LNCaP clone FGC (cell line): ENCODE measurements at regions not wholly inside any gene's neighbourhood (a gene's known extent, or its start where the extent isn't known, plus 50 kb on each side); places are given as distances from the start of the nearest gene placed in this dataset.
A peak's percentile ranks its signal among the peaks of the same experiment; 100 is the strongest.

Experiments
- DNase-seq: peaks from one replicate; pipeline ENCODE4 v3.0.0-alpha.2; 2011; ENCODE audit warnings: low read depth
- H3K4me3 ChIP-seq: 2 replicates; pipeline ENCODE4 v1.5.1; 2011; ENCODE audit warnings: mild to moderate bottlenecking, low read depth, low read length, control low read depth
- TF ChIP-seq, protein P1 (sequence below): IDR thresholded peaks from 2 replicates; pipeline ENCODE4 v1.5.1; 2012; ENCODE audit warnings: mild to moderate bottlenecking; ENCODE audit not compliant: control insufficient read depth, insufficient read depth; ENCODE audit errors: extremely low read depth

DNA sequence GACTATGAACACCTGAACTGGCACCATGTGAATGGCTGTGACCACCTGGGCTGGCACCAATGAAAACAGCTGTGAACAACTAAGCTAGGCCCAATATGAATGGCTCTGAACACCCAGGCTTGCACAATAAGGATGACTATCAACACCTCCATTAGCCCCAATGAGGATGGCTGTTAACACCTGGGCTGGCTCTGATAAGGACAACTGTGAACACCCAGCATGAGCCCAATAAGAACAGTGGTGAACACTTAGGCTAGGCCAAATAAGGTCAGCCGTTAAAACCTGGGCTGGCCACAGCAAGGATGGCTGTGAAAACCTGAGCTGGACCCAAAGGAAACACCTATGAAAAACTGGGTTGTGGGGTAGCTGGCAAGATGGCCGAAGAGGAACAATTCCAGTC lies 1163.1 kb downstream of the UQCRFS1 start:
- no peak for DNase-seq
- H3K4me3 ChIP-seq = no peak overlapping the region
- TF ChIP-seq, protein P1, sequence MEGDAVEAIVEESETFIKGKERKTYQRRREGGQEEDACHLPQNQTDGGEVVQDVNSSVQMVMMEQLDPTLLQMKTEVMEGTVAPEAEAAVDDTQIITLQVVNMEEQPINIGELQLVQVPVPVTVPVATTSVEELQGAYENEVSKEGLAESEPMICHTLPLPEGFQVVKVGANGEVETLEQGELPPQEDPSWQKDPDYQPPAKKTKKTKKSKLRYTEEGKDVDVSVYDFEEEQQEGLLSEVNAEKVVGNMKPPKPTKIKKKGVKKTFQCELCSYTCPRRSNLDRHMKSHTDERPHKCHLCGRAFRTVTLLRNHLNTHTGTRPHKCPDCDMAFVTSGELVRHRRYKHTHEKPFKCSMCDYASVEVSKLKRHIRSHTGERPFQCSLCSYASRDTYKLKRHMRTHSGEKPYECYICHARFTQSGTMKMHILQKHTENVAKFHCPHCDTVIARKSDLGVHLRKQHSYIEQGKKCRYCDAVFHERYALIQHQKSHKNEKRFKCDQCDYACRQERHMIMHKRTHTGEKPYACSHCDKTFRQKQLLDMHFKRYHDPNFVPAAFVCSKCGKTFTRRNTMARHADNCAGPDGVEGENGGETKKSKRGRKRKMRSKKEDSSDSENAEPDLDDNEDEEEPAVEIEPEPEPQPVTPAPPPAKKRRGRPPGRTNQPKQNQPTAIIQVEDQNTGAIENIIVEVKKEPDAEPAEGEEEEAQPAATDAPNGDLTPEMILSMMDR = no peak

DNA sequence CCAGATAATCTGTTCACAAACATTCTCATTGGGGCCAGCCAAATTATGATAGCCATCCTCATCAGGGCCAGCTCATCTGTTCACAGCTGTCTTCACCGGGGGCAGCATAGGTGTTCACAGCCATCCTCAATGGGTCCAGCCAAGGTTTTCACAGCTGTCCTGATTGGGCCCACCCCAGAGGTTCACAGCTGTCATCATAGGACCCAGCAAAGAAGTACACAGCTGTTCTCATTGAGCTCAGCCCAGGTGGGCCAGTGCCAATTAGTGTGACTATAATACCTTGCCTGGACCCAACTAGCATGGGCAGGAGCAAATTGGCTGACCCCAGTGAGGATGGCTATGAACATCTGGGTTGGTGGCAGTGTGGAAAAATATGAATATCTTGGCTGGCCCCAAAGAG lies 1166.0 kb downstream of the UQCRFS1 start:
- H3K4me3 ChIP-seq = no peak overlapping the region
- TF ChIP-seq, protein P1 = no peak
- no peak for DNase-seq

DNA sequence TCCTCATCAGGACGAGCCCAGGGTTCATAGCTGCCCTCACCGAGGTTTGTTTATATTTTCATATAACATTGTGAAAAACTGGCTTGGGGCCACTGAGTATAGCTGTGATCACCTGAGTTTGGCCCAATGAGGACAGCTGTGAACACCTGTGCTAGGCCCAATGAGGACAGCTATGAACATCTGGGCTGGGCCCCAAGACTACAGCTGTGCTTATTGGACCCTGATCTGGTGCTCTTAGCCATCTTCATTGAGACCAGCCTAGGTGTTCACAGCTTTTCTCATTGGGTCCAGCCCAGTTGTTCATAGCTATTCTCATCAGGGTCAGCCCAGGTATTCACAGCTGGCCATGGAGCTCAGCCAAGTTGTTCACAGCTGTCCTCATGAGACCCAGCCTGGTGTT lies 1167.3 kb downstream of the UQCRFS1 start:
- no peak for DNase-seq
- TF ChIP-seq, protein P1 = no peak
- H3K4me3 ChIP-seq = no peak overlapping the region

DNA sequence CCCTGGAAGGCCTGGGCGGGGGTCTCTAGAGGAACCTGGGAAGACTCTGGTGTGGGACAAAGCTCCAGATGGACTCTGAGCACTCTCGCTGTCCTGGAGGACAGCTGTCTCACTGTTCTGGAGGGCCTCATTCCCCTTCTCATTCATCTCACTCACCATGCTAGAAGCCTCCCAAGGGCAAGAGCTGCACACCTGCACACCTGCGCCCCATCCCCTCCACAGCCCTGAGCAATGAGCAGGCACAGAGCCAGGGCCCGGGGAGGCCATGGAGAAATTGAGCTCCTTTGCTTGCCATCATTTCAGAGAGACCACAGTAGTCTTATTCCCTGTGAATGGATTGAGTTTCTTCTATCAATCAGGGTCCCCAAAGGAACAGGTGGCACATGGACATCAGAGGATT lies 1168.5 kb downstream of the UQCRFS1 start:
- TF ChIP-seq, protein P1 = no peak
- H3K4me3 ChIP-seq = no peak overlapping the region
- no peak for DNase-seq

DNA sequence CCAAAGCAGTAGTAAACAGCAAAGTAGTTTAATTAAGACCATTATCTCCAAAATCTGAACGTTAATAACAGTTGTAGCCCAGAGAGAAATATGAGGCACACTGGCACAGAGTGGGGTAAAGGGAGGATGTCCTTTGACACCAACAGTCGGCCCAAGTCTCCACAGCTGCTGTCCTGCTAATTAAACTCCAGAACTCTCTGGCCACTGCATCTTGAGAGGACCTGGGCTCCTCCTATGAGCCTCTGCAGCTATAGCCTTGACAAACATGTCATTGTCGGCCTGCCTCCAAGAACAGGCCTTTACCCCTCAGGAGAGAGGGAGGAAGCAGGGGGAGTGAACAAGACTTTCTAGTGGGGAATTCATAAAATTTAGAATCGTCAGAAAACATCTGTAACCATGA lies 1170.4 kb downstream of the UQCRFS1 start:
- TF ChIP-seq, protein P1 = no peak
- no peak for DNase-seq
- H3K4me3 ChIP-seq = no peak overlapping the region

DNA sequence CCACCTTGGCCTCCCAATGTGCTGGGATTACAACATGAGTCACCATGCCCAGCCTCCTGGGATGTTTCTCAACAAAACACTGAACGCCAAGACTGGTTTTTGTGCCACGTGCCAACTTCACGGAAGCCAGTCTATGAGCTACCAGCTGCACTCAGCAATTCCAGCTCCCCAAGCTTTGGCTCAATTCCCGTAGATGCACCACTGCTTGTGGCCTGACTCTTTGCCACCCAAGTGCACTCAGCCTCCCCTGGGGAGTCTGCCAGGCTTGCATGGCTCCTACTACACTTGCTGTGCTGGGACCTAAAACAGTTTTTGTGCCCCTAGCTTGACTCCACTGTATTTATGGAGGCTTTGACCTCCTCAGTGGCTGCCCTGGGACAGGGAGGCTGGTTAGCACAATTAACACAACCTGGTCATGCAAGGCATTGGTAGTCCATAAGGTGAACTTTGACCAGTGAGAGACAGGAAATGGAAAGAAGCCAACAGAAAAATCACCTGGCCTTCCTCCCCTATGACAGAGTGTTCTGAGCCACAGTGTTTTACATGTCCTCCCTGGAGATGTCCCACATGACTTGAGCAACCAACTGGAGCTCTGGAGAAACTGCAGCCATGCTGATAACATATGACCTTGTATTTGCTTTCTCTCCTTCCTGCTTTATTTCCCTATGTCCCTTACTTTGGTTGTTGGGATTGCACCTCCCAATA lies 1173.1 kb downstream of the UQCRFS1 start:
- TF ChIP-seq, protein P1 = no peak
- no peak overlapping the region for H3K4me3 ChIP-seq
- peak; percentile 25 for DNase-seq

DNA sequence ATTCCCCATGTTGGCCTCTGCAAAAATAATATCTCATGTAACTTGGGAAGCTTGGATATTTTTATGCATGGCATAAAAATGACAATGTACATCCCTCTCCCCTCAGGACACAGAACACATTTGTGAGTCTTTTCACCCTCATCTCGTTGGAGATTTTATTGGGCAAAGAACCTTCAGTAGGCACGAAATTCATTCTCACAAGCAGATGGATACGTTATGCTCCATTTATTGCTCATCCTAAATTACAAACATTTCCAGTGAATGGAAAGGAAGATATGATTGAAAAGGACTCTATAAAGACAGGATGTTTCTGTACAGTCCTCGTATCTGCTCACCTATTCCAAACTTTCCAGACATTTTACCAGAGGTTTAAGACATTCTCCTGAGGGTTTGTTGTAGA lies 1175.8 kb downstream of the UQCRFS1 start:
- DNase-seq = no peak
- no peak overlapping the region for H3K4me3 ChIP-seq
- TF ChIP-seq, protein P1 = no peak
